ENCODE measurements at regions not wholly inside any gene's neighbourhood (a gene's known extent, or its start where the extent isn't known, plus 50 kb on each side); places are given as distances from the start of the nearest gene placed in this dataset.
"Not testable (repeated sequence)": the region's sequence is repeated elsewhere in the genome, so short reads cannot be mapped to it uniquely, and the experiment has no call there.

DNA sequence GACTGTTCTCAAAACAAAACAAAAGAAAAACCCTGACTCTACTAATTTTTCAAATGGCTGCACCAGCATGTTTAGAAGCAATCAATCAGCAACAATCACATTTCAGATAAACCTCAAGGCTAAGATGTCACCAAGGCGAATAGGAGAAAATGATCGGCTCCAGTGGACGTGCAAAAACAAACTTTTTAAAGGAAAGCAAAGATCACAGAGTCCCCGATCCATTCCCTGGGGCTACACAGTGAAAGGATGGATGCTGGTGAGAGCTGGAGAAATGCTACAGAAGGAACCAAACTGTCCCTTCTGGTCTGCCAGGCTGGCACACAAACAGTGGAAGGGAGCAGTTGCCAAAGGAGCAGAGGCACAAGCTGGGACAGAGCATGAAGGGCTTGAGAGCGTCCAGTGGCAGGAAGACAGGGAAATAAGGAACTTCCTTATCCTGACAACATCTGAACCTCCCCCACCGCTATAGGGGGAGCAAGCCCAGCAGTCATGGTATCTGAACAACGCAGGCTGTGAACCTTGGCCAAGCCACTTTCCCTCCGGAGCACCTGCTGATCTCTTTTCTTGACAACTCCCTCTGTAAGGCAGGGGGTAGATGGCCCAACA, 73.7 kb upstream of the HIVEP1 start:
- no peak overlapping the region for H3K4me3 ChIP-seq (ENCODE audit: low read depth, low read length)
- H3K27ac ChIP-seq, result no peak overlapping the region
- no peaks in the 10 kb centered on the region for H3K9me3 ChIP-seq (ENCODE audit: severe bottlenecking)
- TF ChIP-seq, protein P1, sequence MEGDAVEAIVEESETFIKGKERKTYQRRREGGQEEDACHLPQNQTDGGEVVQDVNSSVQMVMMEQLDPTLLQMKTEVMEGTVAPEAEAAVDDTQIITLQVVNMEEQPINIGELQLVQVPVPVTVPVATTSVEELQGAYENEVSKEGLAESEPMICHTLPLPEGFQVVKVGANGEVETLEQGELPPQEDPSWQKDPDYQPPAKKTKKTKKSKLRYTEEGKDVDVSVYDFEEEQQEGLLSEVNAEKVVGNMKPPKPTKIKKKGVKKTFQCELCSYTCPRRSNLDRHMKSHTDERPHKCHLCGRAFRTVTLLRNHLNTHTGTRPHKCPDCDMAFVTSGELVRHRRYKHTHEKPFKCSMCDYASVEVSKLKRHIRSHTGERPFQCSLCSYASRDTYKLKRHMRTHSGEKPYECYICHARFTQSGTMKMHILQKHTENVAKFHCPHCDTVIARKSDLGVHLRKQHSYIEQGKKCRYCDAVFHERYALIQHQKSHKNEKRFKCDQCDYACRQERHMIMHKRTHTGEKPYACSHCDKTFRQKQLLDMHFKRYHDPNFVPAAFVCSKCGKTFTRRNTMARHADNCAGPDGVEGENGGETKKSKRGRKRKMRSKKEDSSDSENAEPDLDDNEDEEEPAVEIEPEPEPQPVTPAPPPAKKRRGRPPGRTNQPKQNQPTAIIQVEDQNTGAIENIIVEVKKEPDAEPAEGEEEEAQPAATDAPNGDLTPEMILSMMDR (IDR thresholded peaks at IDR 0.05; ENCODE audit: low read depth, low read length), result no peak
- no peaks in the 10 kb centered on the region for H3K27me3 ChIP-seq (ENCODE audit: insufficient read depth, low read depth, severe bottlenecking)
- no peaks in the 10 kb centered on the region for H3K36me3 ChIP-seq
- no peak for DNase-seq

DNA sequence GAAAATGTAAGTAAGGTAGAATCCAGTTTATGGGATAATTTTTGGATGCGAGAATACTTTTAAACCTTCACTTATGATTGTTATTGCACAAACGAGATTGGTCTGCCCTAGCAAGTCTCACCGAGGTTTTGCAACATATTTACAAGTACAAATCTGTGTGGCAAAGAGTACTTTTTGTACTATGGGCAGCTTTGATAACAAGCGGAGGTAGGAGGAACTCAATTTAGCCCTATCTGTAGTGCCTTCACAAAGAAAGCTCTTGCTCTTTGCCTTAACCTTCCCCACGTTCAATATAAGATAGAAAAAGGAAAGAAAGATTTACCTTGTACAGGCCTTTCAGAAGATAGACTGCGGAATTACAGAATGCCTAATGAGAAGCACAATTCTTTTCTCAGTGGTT, 77.5 kb upstream of the HIVEP1 start:
- Histone ChIP-seq H3K27me3 (ENCODE audit: insufficient read depth, low read depth, severe bottlenecking) (no peaks in the 10 kb centered on the region), H3K27ac (no peak overlapping the region), H3K36me3 (no peaks in the 10 kb centered on the region), H3K4me3 (ENCODE audit: low read depth, low read length) (no peak overlapping the region), H3K9me3 (ENCODE audit: severe bottlenecking) (peaks cover 2% of the 10 kb centered on the region)
- TF ChIP-seq, protein P1 (IDR thresholded peaks at IDR 0.05; ENCODE audit: low read depth, low read length), result no peak
- no peak for DNase-seq

DNA sequence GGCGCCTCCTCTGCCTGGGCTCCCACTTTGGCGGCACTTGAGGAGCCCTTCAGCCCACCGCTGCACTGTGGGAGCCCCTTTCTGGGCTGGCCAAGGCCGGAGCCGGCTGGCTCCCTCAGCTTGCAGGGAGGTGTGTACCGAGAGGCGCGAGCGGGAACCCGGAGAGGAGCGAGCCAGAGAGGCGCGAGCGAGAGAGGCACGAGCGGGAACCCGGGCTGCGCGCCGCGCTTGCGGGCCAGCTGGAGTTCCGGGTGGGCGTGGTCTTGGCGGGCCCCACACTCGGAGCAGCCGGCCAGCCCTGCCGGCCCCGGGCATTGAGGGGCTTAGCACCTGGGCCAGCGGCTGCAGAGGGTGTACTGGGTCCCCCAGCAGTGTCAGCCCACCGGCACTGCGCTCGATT, 79.2 kb upstream of the HIVEP1 start:
- not testable (repeated sequence) for H3K36me3 ChIP-seq; H3K4me3 ChIP-seq (ENCODE audit: low read depth, low read length); H3K9me3 ChIP-seq (ENCODE audit: severe bottlenecking); DNase-seq; H3K27ac ChIP-seq; H3K27me3 ChIP-seq (ENCODE audit: insufficient read depth, low read depth, severe bottlenecking)

DNA sequence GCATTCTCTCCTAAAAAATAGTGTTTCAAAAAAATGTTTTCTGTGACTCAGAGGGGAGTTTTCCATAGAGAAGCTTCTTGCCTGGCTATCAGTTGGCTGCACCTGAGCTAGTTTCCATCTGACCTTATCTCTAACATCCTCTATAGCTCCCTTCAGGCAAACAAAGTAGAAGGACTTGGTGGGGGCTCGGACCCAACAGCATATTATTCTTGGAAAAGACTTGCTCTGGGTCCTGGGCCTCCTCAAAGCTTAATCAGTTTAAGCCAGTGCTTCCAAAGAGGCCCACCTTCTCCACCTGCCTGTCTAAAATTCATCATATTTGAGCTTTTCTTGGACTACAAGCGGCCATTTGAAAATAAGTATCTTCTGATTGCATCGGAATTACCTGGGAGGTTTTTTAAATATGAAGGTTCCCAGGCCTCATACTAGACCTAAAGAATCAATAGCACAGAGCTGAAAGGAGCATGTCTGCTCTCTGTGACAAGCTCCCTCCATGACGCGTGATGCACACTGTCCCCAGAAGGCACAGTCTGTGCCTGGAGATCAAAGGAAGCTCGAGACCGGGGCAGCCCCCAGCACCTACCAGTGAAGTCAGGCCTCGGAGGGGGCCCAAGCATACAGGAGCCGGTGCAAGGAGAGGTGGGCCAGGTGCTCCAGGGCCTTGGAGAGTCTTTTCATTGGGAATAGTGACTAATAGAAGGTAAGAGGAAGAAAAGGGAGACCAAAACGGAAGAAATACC, 80.6 kb upstream of the HIVEP1 start:
- TF ChIP-seq, protein P1 (IDR thresholded peaks at IDR 0.05; ENCODE audit: low read depth, low read length), result no peak

DNA sequence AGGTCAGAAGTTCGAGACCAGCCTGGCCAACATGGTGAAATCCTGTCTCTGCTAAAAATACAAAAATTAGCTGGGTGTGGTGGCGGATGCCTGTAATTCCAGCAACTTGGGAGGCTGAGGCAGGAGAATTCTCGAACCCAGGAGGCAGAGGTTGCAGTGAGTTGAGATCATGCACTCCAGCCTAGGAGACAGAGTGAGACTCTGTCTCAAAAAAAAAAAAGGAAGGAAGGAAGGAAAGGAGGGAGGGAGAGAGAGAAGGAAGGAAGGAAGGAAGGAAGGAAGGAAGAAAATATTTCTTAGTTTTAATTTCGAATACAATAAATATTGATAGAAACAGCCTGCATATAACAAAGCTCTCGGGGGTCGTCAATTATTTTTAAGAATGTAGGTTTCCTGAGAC, 81.3 kb upstream of the HIVEP1 start:
- H3K27me3 ChIP-seq (ENCODE audit: insufficient read depth, low read depth, severe bottlenecking); H3K27ac ChIP-seq; H3K9me3 ChIP-seq (ENCODE audit: severe bottlenecking); H3K4me3 ChIP-seq (ENCODE audit: low read depth, low read length); DNase-seq; H3K36me3 ChIP-seq: not testable (repeated sequence)

More for the DNA sequence above, 80.6 kb upstream of the HIVEP1 start:
- H3K27me3 ChIP-seq (ENCODE audit: insufficient read depth, low read depth, severe bottlenecking), result no peaks in the 10 kb centered on the region
- DNase-seq, result no peak
- no peak overlapping the region for H3K27ac ChIP-seq
- no peaks in the 10 kb centered on the region for H3K36me3 ChIP-seq
- H3K4me3 ChIP-seq (ENCODE audit: low read depth, low read length), result no peak overlapping the region
- H3K9me3 ChIP-seq (ENCODE audit: severe bottlenecking), result peaks cover 2% of the 10 kb centered on the region

DNA sequence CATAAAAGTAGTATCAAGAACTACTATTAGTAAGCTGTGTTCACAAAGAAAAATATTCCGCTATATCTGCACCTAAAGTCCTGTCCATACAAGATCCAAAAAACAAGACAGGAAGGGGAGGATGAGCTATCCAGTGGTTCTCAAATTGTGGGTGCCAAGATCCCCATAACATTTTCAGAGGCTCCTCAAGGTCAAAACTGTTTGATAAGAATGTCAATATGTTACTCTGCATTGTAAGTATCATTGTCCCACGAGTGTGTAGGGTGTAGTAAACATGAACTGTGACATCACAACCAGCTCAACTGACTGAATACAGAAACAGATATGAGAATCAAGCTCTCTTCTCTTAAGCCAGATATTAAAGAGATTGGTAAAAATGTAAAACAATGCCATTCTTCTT, 81.9 kb upstream of the HIVEP1 start:
- no peak for DNase-seq
- Histone ChIP-seq H3K27ac (no peak overlapping the region), H3K4me3 (ENCODE audit: low read depth, low read length) (no peak overlapping the region), H3K9me3 (ENCODE audit: severe bottlenecking) (peaks cover 2% of the 10 kb centered on the region), H3K27me3 (ENCODE audit: insufficient read depth, low read depth, severe bottlenecking) (no peaks in the 10 kb centered on the region), H3K36me3 (no peaks in the 10 kb centered on the region)
- TF ChIP-seq, protein P1 (IDR thresholded peaks at IDR 0.05; ENCODE audit: low read depth, low read length), result no peak
